AG04449 (cell line): ENCODE measurements at regions not wholly inside any gene's neighbourhood (a gene's known extent, or its start where the extent isn't known, plus 50 kb on each side); places are given as distances from the start of the nearest gene placed in this dataset.

Source experiments
- CTCF ChIA-PET: fragments of 350-600 bp; formaldehyde crosslinking; extraction: SDS; loops from one replicate; lab custom pipeline; 2021; ENCODE audit warnings: antibody characterized with exemption; lab: Yijun Ruan, JAX
- POLR2A ChIA-PET: fragments of 400-600, 350-600 bp; formaldehyde crosslinking; extraction: SDS; loops from one replicate; lab custom pipeline; 2020; ENCODE audit warnings: antibody characterized with exemption, inconsistent platforms; lab: Yijun Ruan, JAX
- DNase-seq: peaks from one replicate; pipeline ENCODE4 v3.0.0-alpha.2; 2010; ENCODE audit warnings: low read depth, low spot score
- H3K4me3 ChIP-seq: 2 replicates; pipeline ENCODE4 v1.5.1; 2011; ENCODE audit warnings: low read depth, mild to moderate bottlenecking, control low read depth, low read length
- TF ChIP-seq, protein P1 (sequence below): IDR thresholded peaks from one replicate; pipeline ENCODE4 v1.5.1; 2011; ENCODE audit warnings: mild to moderate bottlenecking, moderate library complexity, low read length, control low read depth, inconsistent platforms; ENCODE audit not compliant: insufficient read depth; ENCODE audit errors: missing control alignments

- POLR2A ChIA-PET = no interaction called here
- TF ChIP-seq, protein P1, sequence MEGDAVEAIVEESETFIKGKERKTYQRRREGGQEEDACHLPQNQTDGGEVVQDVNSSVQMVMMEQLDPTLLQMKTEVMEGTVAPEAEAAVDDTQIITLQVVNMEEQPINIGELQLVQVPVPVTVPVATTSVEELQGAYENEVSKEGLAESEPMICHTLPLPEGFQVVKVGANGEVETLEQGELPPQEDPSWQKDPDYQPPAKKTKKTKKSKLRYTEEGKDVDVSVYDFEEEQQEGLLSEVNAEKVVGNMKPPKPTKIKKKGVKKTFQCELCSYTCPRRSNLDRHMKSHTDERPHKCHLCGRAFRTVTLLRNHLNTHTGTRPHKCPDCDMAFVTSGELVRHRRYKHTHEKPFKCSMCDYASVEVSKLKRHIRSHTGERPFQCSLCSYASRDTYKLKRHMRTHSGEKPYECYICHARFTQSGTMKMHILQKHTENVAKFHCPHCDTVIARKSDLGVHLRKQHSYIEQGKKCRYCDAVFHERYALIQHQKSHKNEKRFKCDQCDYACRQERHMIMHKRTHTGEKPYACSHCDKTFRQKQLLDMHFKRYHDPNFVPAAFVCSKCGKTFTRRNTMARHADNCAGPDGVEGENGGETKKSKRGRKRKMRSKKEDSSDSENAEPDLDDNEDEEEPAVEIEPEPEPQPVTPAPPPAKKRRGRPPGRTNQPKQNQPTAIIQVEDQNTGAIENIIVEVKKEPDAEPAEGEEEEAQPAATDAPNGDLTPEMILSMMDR = no peak
- no peak overlapping the region for H3K4me3 ChIP-seq
- no peak for DNase-seq
- CTCF ChIA-PET = interaction anchor here (1.1 kb wide), 1 partner anchor 16 kb away, joined by 3 read pairs; no protein-coding TSS in a partner anchor
These were observed 58.0 kb upstream of the KIRREL3 start for GRCh38 chr11:127058524-127058923.

DNA sequence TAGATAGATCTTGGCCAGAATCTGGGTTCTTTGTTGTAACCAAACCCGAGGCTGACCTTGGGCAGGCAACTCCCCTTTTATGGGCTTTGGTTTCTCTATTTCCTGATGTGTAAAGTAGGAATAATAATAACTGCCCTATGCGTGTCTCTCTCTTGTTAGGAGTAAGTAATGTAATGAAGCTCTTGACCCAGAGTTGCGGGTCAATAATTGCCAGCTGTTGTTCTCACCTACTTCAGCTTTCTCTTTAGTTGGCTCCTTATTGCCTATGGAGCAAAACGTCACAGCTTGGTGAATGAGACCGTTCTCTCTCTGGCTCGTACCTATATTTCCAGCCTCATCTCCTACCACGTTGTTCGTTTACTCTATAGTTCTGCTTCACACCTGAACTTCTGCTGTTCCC is 56.6 kb upstream of the KIRREL3 start:
- ChIA-PET CTCF (no interaction called here), POLR2A (no interaction called here)
- TF ChIP-seq, protein P1 = no peak
- H3K4me3 ChIP-seq = no peak overlapping the region
- no peak for DNase-seq

DNA sequence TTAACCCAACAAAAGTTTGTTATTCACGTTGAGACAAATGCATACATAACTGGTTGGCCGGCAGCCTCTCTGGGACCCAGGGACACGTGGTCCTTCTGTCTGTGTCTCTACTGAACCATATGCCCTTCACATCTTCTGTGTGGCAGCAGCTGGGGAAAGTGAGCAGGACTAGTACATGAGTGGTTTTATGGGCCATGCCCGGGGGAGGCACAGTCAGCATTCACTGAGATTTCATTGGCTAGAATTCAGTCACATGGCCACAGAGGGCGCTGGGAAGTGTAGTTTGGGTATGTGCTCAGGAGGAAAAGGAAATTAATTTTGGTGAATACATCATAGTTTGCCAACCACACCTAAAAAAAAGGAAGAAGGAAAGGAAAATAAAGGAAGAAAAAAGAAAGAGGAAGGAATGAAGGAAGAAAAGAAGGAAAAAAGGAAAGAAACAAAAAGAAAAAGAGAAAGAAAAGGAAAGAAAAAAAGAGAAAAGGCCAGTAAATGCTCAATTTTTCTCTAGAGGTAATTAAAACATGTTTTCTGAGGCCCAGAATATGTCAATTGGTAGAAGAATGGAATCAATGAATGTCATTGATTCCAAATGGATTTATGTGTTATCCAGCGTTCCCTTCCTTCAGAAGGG is 55.9 kb upstream of the KIRREL3 start:
- TF ChIP-seq, protein P1 = no peak
- CTCF ChIA-PET = no interaction called here
- DNase-seq = no peak
- POLR2A ChIA-PET = no interaction called here
- H3K4me3 ChIP-seq = no peak overlapping the region

- no peak for DNase-seq
- H3K4me3 ChIP-seq = no peak overlapping the region
- ChIA-PET CTCF (no interaction called here), POLR2A (no interaction called here)
- TF ChIP-seq, protein P1 = no peak
These were observed 54.7 kb upstream of the KIRREL3 start for GRCh38 chr11:127055236-127055635.

DNA sequence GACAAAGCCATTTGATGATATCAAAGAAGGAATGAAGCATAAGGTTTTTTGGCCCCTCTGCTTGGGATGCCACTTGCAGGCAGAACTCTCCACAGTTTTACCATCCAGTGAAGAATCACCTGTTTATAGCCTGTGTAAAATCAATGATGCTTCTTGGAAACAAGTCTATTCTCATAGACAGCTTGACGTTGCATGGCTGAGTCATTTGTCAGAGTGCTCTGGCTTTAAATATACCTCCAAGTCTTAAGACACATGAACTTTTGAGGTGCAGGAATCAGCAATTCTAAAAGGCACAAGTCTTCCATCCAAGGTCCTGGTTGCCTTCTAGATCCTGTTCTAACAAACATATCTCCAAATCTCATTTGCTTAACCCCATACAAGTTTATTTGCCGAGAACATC is 53.6 kb upstream of the KIRREL3 start:
- no peak for DNase-seq
- H3K4me3 ChIP-seq = no peak overlapping the region
- ChIA-PET CTCF (interaction anchor here (1.4 kb wide), 1 partner anchor 17 kb away, joined by 3 read pairs; no protein-coding TSS in a partner anchor), POLR2A (no interaction called here)
- TF ChIP-seq, protein P1 = no peak

DNA sequence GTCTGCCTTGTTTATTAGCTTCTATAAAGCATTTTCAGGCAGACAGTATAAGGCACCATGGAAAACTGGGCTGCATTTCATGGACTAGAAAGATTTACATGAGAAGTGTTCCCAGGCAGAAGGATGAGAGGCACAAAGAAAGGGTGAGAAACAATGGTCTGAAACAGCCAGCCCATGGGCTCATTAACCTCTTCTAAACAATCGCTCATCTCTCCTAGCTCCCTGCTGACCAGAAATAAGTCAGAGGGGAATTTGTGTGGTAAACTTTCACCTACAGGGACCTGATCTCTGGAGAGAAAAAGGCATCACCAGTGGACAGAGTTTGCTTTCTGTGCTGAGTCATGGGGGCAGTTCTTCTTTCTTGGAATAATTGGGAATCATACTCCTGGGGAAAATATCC is 51.8 kb upstream of the KIRREL3 start:
- H3K4me3 ChIP-seq = no peak overlapping the region
- POLR2A ChIA-PET = no interaction called here
- CTCF ChIA-PET = interaction anchor here (0.8 to 1.0 kb wide), 2 partner anchors 11 to 22 kb away, joined by 3 read pairs; no protein-coding TSS in a partner anchor
- no peak for DNase-seq
- TF ChIP-seq, protein P1 = no peak
